IMR-90 (cell line): ENCODE measurements at regions not wholly inside any gene's neighbourhood (a gene's known extent, or its start where the extent isn't known, plus 50 kb on each side); places are given as distances from the start of the nearest gene placed in this dataset.

Experiments
- MAZ ChIP-seq: IDR thresholded peaks from 2 replicates; pipeline ENCODE4 v1.6.1; 2012; ENCODE audit warnings: low read depth, mild to moderate bottlenecking, low read length, improper control_type of control experiment, moderate library complexity, borderline replicate concordance
- TF ChIP-seq, protein P1 (sequence below): conservative IDR thresholded peaks from 2 replicates; pipeline ENCODE4 v1.5.1; 2012; ENCODE audit warnings: mild to moderate bottlenecking, low read depth, low read length, improper control_type of control experiment
- TF ChIP-seq, protein P2 (sequence below): fragments of 150-350 bp; IDR thresholded peaks from 2 replicates; pipeline ENCODE4 v1.6.1; 2017; ENCODE audit warnings: mild to moderate bottlenecking, antibody characterized with exemption, low read length, low read depth

DNA sequence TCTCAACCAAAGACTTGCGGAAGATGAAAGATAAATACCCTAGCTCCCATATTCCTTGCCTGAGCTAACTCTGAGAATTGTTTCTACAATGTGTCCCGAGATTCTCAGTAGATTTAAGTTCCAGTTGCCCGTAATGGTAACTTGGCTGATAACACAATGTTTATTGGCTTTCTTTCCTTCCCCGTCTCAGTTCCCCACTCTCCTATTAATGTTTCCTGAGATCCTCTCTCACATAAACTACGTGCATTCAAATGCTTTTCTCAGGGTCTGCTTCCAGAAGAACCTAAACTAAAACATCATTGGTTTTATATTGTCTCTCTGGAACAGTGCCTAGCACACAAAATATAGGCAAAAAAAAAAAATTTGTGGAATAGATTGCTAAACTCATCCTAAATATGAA, 794.2 kb upstream of the ADGRL2 start:
- TF ChIP-seq, protein P1, sequence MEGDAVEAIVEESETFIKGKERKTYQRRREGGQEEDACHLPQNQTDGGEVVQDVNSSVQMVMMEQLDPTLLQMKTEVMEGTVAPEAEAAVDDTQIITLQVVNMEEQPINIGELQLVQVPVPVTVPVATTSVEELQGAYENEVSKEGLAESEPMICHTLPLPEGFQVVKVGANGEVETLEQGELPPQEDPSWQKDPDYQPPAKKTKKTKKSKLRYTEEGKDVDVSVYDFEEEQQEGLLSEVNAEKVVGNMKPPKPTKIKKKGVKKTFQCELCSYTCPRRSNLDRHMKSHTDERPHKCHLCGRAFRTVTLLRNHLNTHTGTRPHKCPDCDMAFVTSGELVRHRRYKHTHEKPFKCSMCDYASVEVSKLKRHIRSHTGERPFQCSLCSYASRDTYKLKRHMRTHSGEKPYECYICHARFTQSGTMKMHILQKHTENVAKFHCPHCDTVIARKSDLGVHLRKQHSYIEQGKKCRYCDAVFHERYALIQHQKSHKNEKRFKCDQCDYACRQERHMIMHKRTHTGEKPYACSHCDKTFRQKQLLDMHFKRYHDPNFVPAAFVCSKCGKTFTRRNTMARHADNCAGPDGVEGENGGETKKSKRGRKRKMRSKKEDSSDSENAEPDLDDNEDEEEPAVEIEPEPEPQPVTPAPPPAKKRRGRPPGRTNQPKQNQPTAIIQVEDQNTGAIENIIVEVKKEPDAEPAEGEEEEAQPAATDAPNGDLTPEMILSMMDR, result no peak
- TF ChIP-seq MAZ, result no peak
- TF ChIP-seq, protein P2, sequence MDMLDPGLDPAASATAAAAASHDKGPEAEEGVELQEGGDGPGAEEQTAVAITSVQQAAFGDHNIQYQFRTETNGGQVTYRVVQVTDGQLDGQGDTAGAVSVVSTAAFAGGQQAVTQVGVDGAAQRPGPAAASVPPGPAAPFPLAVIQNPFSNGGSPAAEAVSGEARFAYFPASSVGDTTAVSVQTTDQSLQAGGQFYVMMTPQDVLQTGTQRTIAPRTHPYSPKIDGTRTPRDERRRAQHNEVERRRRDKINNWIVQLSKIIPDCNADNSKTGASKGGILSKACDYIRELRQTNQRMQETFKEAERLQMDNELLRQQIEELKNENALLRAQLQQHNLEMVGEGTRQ, result no peak
